OCI-LY1 (cell line): ENCODE measurements at regions not wholly inside any gene's neighbourhood (a gene's known extent, or its start where the extent isn't known, plus 50 kb on each side); places are given as distances from the start of the nearest gene placed in this dataset.

Experiments
- H2AFZ ChIP-seq: fragments of 200-600 bp; sonication (generic), shearing (Covaris generic); 2 replicates; pipeline ENCODE4 v1.6.0; 2014; ENCODE audit warnings: antibody characterized with exemption, mild to moderate bottlenecking, low read length
- H3F3A ChIP-seq: fragments of 200-600 bp; sonication (generic), shearing (Covaris generic); 2 replicates; pipeline ENCODE4 v1.6.0; 2014; ENCODE audit warnings: mild to moderate bottlenecking, antibody characterized with exemption, low read length, moderate library complexity; ENCODE audit not compliant: insufficient read depth
- H3K27ac ChIP-seq: fragments of 200-600 bp; sonication (generic); 2 replicates; pipeline ENCODE4 v1.5.1; 2014; ENCODE audit warnings: low read length, mixed run types, mild to moderate bottlenecking, low read depth; ENCODE audit not compliant: poor library complexity, severe bottlenecking
- H3K27me3 ChIP-seq: fragments of 200-600 bp; sonication (generic); 2 replicates; pipeline ENCODE4 v1.6.0; 2014; ENCODE audit warnings: antibody characterized with exemption, mild to moderate bottlenecking, low read length, moderate library complexity; ENCODE audit not compliant: insufficient read depth
- H3K36me3 ChIP-seq: fragments of 200-600 bp; sonication (generic); 2 replicates; pipeline ENCODE4 v1.6.1; 2014; ENCODE audit warnings: mild to moderate bottlenecking, antibody characterized with exemption, low read length, moderate library complexity, mixed read lengths; ENCODE audit not compliant: insufficient read depth
- H3K4me1 ChIP-seq: fragments of 200-600 bp; sonication (generic); 2 replicates; pipeline ENCODE4 v1.5.1; 2014; ENCODE audit warnings: mild to moderate bottlenecking, low read length, moderate library complexity; ENCODE audit not compliant: insufficient read depth, severe bottlenecking
- H3K4me2 ChIP-seq: fragments of 200-600 bp; sonication (generic), shearing (Covaris generic); 2 replicates; pipeline ENCODE4 v1.6.1; 2014; ENCODE audit warnings: low read length
- H3K4me3 ChIP-seq: fragments of 200-600 bp; sonication (generic); 2 replicates; pipeline ENCODE4 v1.5.1; 2014; ENCODE audit warnings: low read length, low read depth, mild to moderate bottlenecking, mixed read lengths; ENCODE audit not compliant: poor library complexity, severe bottlenecking
- H3K79me2 ChIP-seq: fragments of 200-600 bp; shearing (Covaris generic); 2 replicates; pipeline ENCODE4 v1.6.1; 2016; ENCODE audit warnings: mixed run types, low read length, mixed read lengths; ENCODE audit not compliant: insufficient read depth
- H3K9ac ChIP-seq: fragments of 200-600 bp; sonication (generic), shearing (Covaris generic); 2 replicates; pipeline ENCODE4 v1.6.1; 2014; ENCODE audit warnings: mild to moderate bottlenecking, low read length, mixed read lengths
- H3K9me2 ChIP-seq: fragments of 200-600 bp; sonication (generic), shearing (Covaris generic); 2 replicates; pipeline ENCODE4 v1.6.1; 2014; ENCODE audit warnings: low read depth, mild to moderate bottlenecking, low read length, mixed read lengths
- H3K9me3 ChIP-seq: fragments of 200-600 bp; shearing (Covaris generic); 2 replicates; pipeline ENCODE4 v1.6.1; 2014; ENCODE audit warnings: low read length, mixed read lengths
- H4K20me1 ChIP-seq: fragments of 200-600 bp; sonication (generic), shearing (Covaris generic); 2 replicates; pipeline ENCODE4 v1.6.0; 2016; ENCODE audit warnings: mild to moderate bottlenecking, low read length; ENCODE audit not compliant: insufficient read depth
- EZH2 ChIP-seq: fragments of 200-600 bp; sonication (generic), shearing (Covaris generic); IDR thresholded peaks from 2 replicates; pipeline ENCODE4 v1.8.0; 2017; ENCODE audit warnings: borderline replicate concordance, mixed run types, mild to moderate bottlenecking, antibody characterized with exemption, low read length, moderate library complexity, mixed read lengths
- TF ChIP-seq, protein P1 (sequence below): fragments of 200-600 bp; sonication (generic), shearing (Covaris generic); IDR thresholded peaks from 2 replicates; pipeline ENCODE4 v1.5.1; 2017; ENCODE audit warnings: mild to moderate bottlenecking, antibody characterized with exemption, low read length, moderate library complexity, mixed read lengths

DNA sequence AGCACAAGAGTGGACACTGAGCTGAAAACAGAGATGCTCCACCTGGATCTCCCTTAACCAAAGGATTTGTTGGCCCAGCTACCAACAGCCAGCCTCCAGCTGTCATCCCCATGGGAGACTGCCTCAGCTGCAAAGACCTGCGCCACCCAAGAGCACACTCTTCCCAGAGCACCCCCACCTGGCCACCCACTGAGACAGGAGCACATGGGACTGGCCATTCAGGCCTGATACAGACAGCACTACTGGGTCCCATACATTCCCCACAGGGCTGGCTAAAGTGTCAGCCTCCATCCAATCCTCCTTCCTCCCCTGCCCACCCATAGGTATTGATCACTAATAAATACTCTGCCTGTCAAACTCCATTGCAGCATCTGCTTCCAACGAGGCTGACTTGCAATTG is 241.5 kb downstream of the BCL11B start:
- no peak overlapping the region for H3K4me2 ChIP-seq
- no peak overlapping the region for H3K9ac ChIP-seq
- H2AFZ ChIP-seq, result no peak overlapping the region
- no peaks in the 10 kb centered on the region for H3K27me3 ChIP-seq
- H3K4me1 ChIP-seq, result no peaks in the 10 kb centered on the region
- H3K9me3 ChIP-seq, result no peaks in the 10 kb centered on the region
- no peaks in the 10 kb centered on the region for H4K20me1 ChIP-seq
- no peaks in the 10 kb centered on the region for H3K36me3 ChIP-seq
- H3F3A ChIP-seq, result no peaks in the 10 kb centered on the region
- H3K27ac ChIP-seq, result no peak overlapping the region
- no peaks in the 10 kb centered on the region for H3K79me2 ChIP-seq
- no peaks in the 10 kb centered on the region for H3K9me2 ChIP-seq
- no peak overlapping the region for H3K4me3 ChIP-seq
- TF ChIP-seq EZH2, result no peak
- TF ChIP-seq, protein P1, sequence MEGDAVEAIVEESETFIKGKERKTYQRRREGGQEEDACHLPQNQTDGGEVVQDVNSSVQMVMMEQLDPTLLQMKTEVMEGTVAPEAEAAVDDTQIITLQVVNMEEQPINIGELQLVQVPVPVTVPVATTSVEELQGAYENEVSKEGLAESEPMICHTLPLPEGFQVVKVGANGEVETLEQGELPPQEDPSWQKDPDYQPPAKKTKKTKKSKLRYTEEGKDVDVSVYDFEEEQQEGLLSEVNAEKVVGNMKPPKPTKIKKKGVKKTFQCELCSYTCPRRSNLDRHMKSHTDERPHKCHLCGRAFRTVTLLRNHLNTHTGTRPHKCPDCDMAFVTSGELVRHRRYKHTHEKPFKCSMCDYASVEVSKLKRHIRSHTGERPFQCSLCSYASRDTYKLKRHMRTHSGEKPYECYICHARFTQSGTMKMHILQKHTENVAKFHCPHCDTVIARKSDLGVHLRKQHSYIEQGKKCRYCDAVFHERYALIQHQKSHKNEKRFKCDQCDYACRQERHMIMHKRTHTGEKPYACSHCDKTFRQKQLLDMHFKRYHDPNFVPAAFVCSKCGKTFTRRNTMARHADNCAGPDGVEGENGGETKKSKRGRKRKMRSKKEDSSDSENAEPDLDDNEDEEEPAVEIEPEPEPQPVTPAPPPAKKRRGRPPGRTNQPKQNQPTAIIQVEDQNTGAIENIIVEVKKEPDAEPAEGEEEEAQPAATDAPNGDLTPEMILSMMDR, result no peak

GRCh38 chr14:99032759-99033158 is 239.2 kb downstream of the BCL11B start:
- Histone ChIP-seq H3K4me1 (no peaks in the 10 kb centered on the region), H4K20me1 (no peaks in the 10 kb centered on the region), H3K9me2 (no peaks in the 10 kb centered on the region), H3K4me2 (no peak overlapping the region), H3K36me3 (no peaks in the 10 kb centered on the region), H3K9ac (no peak overlapping the region), H3K4me3 (no peak overlapping the region), H3K27me3 (no peaks in the 10 kb centered on the region), H3K27ac (no peak overlapping the region), H2AFZ (no peak overlapping the region), H3K9me3 (no peaks in the 10 kb centered on the region), H3K79me2 (no peaks in the 10 kb centered on the region), H3F3A (no peaks in the 10 kb centered on the region)
- TF ChIP-seq EZH2, result no peak
- TF ChIP-seq, protein P1, result no peak

GRCh38 chr14:99033951-99034350 is 238.0 kb downstream of the BCL11B start:
- Histone ChIP-seq H4K20me1 (no peaks in the 10 kb centered on the region), H3K4me1 (no peaks in the 10 kb centered on the region), H3K27me3 (no peaks in the 10 kb centered on the region), H2AFZ (no peak overlapping the region), H3F3A (no peaks in the 10 kb centered on the region), H3K9me3 (no peaks in the 10 kb centered on the region), H3K27ac (no peak overlapping the region), H3K9ac (no peak overlapping the region), H3K4me3 (no peak overlapping the region), H3K9me2 (no peaks in the 10 kb centered on the region), H3K36me3 (no peaks in the 10 kb centered on the region), H3K79me2 (no peaks in the 10 kb centered on the region), H3K4me2 (no peak overlapping the region)
- TF ChIP-seq, protein P1, result no peak
- no peak for TF ChIP-seq EZH2
